ENCODE measurements at regions not wholly inside any gene's neighbourhood (a gene's known extent, or its start where the extent isn't known, plus 50 kb on each side); places are given as distances from the start of the nearest gene placed in this dataset.
"Not testable (repeated sequence)": the region's sequence is repeated elsewhere in the genome, so short reads cannot be mapped to it uniquely, and the experiment has no call there.

- no peak for TF ChIP-seq CTCF (IDR thresholded peaks at IDR 0.05; ENCODE audit: low read depth, low read length)
- DNase-seq (ENCODE audit: extremely low read depth, low read depth), result no peak
Measured at GRCh38 chrX:104400387-104400786, 145.7 kb upstream of the ESX1 start.

- no peak for DNase-seq (ENCODE audit: extremely low read depth, low read depth)
- TF ChIP-seq CTCF (IDR thresholded peaks at IDR 0.05; ENCODE audit: low read depth, low read length), result no peak
Measured at GRCh38 chrX:104392350-104392749, 137.6 kb upstream of the ESX1 start.

- TF ChIP-seq CTCF (IDR thresholded peaks at IDR 0.05; ENCODE audit: low read depth, low read length), result no peak
- no peak for DNase-seq (ENCODE audit: extremely low read depth, low read depth)
Measured at GRCh38 chrX:104391906-104392305, 137.2 kb upstream of the ESX1 start.

GRCh38 chrX:104376937-104377336 is 122.2 kb upstream of the ESX1 start:
- no peak for DNase-seq (ENCODE audit: extremely low read depth, low read depth)
- TF ChIP-seq CTCF (IDR thresholded peaks at IDR 0.05; ENCODE audit: low read depth, low read length), result no peak

- no peak for TF ChIP-seq CTCF (IDR thresholded peaks at IDR 0.05; ENCODE audit: low read depth, low read length)
Measured at GRCh38 chrX:104372547-104372946, 117.8 kb upstream of the ESX1 start.

GRCh38 chrX:104370089-104370488 is 115.4 kb upstream of the ESX1 start:
- no peak; the same call in 1 of the 2 replicates for TF ChIP-seq CTCF (IDR thresholded peaks at IDR 0.05; ENCODE audit: low read depth, low read length)
- no peak for DNase-seq (ENCODE audit: extremely low read depth, low read depth)

More at GRCh38 chrX:104372547-104372946, 117.8 kb upstream of the ESX1 start:
- no peak for DNase-seq (ENCODE audit: extremely low read depth, low read depth)

GRCh38 chrX:104360774-104361173 is 106.0 kb upstream of the ESX1 start:
- DNase-seq (ENCODE audit: extremely low read depth, low read depth), result not testable (repeated sequence)

GRCh38 chrX:104359124-104359523 is 104.4 kb upstream of the ESX1 start:
- no peak for DNase-seq (ENCODE audit: extremely low read depth, low read depth)
- TF ChIP-seq CTCF (IDR thresholded peaks at IDR 0.05; ENCODE audit: low read depth, low read length), result no peak

Measured in AG09319 (cell line).